ENCODE measurements at regions not wholly inside any gene's neighbourhood (a gene's known extent, or its start where the extent isn't known, plus 50 kb on each side); places are given as distances from the start of the nearest gene placed in this dataset.

DNA sequence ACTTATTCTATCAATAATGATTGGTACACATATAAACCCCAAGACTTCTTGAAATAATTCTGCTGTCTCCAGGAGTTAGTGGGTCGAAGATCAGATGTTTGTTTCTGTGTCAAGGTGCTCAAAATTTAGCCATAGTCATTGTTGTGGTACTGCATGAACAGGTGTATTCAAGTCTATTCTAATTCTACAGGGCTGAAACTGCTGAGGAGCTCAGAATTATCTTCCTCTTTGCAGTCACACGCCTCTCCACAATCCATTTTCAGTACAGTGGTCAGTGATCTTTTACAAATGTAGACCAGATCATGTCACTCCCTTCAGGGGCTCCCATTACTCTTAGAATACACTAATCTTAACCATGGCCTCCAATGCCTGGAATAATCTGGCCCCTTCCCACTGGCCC lies 527.5 kb downstream of the NTRK3 start:
- CTCF ChIA-PET = no interaction called here

DNA sequence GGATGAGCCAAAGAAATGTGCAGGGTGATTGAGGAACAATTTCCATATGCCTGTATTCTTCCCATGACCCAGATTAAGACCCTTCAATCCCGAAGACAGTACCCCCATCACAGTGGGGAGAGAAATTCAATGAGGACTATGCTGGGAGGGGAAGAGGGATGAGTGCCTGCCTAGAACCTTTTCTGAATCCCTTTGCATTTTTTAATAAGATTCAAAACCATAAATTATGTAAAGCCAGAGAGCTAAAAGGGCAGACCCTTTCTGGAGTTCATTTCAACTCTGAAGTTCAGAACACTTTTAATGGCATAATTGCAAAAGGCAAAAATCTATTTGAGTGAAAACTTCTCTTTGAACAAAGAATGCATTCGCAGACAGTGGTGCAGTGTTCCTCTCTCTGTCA lies 529.5 kb downstream of the NTRK3 start:
- Histone ChIP-seq H3K36me3 (ENCODE audit: insufficient read depth, low read length, poor library complexity, severe bottlenecking) (no peaks in the 10 kb centered on the region), H3K27ac (ENCODE audit: low read depth, low read length, poor library complexity, severe bottlenecking) (no peak overlapping the region), H3K27me3 (replicated peaks; ENCODE audit: insufficient read depth, low read depth, low read length, poor library complexity) (no peaks in the 10 kb centered on the region), H3K4me1 (ENCODE audit: insufficient read depth, low read length, poor library complexity, severe bottlenecking) (no peaks in the 10 kb centered on the region), H3K9me3 (ENCODE audit: low read depth, low read length, poor library complexity, severe bottlenecking) (no peaks in the 10 kb centered on the region), H3K4me3 (ENCODE audit: low read depth, low read length, poor library complexity, severe bottlenecking) (no peak overlapping the region)
- BruUV-seq (replicated peaks) = no TSS peak
- intact Hi-C loops (cut with micrococcal nuclease; ENCODE audit: unreplicated experiment) = no loop called here
- ChIA-PET POLR2A (ENCODE audit: low non-redundant PET) (no interaction called here), CTCF (no interaction called here)
- no peak for DNase-seq (ENCODE audit: low spot score)
- no peak for TF ChIP-seq EZH2 (IDR thresholded peaks at IDR 0.05; ENCODE audit: borderline replicate concordance, low read depth, low read length, poor library complexity, severe bottlenecking)
- TF ChIP-seq, protein P1, sequence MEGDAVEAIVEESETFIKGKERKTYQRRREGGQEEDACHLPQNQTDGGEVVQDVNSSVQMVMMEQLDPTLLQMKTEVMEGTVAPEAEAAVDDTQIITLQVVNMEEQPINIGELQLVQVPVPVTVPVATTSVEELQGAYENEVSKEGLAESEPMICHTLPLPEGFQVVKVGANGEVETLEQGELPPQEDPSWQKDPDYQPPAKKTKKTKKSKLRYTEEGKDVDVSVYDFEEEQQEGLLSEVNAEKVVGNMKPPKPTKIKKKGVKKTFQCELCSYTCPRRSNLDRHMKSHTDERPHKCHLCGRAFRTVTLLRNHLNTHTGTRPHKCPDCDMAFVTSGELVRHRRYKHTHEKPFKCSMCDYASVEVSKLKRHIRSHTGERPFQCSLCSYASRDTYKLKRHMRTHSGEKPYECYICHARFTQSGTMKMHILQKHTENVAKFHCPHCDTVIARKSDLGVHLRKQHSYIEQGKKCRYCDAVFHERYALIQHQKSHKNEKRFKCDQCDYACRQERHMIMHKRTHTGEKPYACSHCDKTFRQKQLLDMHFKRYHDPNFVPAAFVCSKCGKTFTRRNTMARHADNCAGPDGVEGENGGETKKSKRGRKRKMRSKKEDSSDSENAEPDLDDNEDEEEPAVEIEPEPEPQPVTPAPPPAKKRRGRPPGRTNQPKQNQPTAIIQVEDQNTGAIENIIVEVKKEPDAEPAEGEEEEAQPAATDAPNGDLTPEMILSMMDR (conservative IDR thresholded peaks at IDR 0.05; ENCODE audit: low read depth, low read length) = no peak

More for the DNA sequence above, 527.5 kb downstream of the NTRK3 start:
- intact Hi-C loops (cut with micrococcal nuclease; ENCODE audit: unreplicated experiment) = no loop called here
- Histone ChIP-seq H3K27me3 (replicated peaks; ENCODE audit: insufficient read depth, low read depth, low read length, poor library complexity) (no peaks in the 10 kb centered on the region), H3K4me3 (ENCODE audit: low read depth, low read length, poor library complexity, severe bottlenecking) (no peak overlapping the region), H3K36me3 (ENCODE audit: insufficient read depth, low read length, poor library complexity, severe bottlenecking) (no peaks in the 10 kb centered on the region), H3K9me3 (ENCODE audit: low read depth, low read length, poor library complexity, severe bottlenecking) (no peaks in the 10 kb centered on the region), H3K4me1 (ENCODE audit: insufficient read depth, low read length, poor library complexity, severe bottlenecking) (no peaks in the 10 kb centered on the region), H3K27ac (ENCODE audit: low read depth, low read length, poor library complexity, severe bottlenecking) (no peak overlapping the region)
- TF ChIP-seq EZH2 (IDR thresholded peaks at IDR 0.05; ENCODE audit: borderline replicate concordance, low read depth, low read length, poor library complexity, severe bottlenecking) = no peak
- TF ChIP-seq, protein P1 (conservative IDR thresholded peaks at IDR 0.05; ENCODE audit: low read depth, low read length) = no peak
- no peak for DNase-seq (ENCODE audit: low spot score)
- no TSS peak for BruUV-seq (replicated peaks)
- POLR2A ChIA-PET (ENCODE audit: low non-redundant PET) = no interaction called here

- Histone ChIP-seq H3K9me3 (ENCODE audit: low read depth, low read length, poor library complexity, severe bottlenecking) (no peaks in the 10 kb centered on the region), H3K27me3 (replicated peaks; ENCODE audit: insufficient read depth, low read depth, low read length, poor library complexity) (no peaks in the 10 kb centered on the region), H3K4me1 (ENCODE audit: insufficient read depth, low read length, poor library complexity, severe bottlenecking) (no peaks in the 10 kb centered on the region), H3K36me3 (ENCODE audit: insufficient read depth, low read length, poor library complexity, severe bottlenecking) (no peaks in the 10 kb centered on the region), H3K27ac (ENCODE audit: low read depth, low read length, poor library complexity, severe bottlenecking) (no peak overlapping the region), H3K4me3 (ENCODE audit: low read depth, low read length, poor library complexity, severe bottlenecking) (no peak overlapping the region)
- TF ChIP-seq, protein P1 (conservative IDR thresholded peaks at IDR 0.05; ENCODE audit: low read depth, low read length) = no peak
- no peak for TF ChIP-seq EZH2 (IDR thresholded peaks at IDR 0.05; ENCODE audit: borderline replicate concordance, low read depth, low read length, poor library complexity, severe bottlenecking)
- BruUV-seq (replicated peaks) = no TSS peak
- no peak for DNase-seq (ENCODE audit: low spot score)
- ChIA-PET POLR2A (ENCODE audit: low non-redundant PET) (no interaction called here), CTCF (no interaction called here)
- intact Hi-C loops (cut with micrococcal nuclease; ENCODE audit: unreplicated experiment) = no loop called here
These were observed 532.2 kb downstream of the NTRK3 start for GRCh38 chr15:87724330-87724729.

Data from A673 (cell line).